Common myeloid progenitor, CD34-positive (primary cell): ENCODE measurements at regions not wholly inside any gene's neighbourhood (a gene's known extent, or its start where the extent isn't known, plus 50 kb on each side); places are given as distances from the start of the nearest gene placed in this dataset.

Source experiments
- CTCF ChIA-PET: fragments of 350-600 bp; sonication (Branson Sonifier 250); formaldehyde crosslinking; loops from one replicate; lab custom pipeline; 2021; ENCODE audit warnings: antibody characterized with exemption; lab: Charles Lee
- POLR2A ChIA-PET: fragments of 350-600 bp; sonication (Branson Sonifier 250); formaldehyde crosslinking; loops from one replicate; lab custom pipeline; 2021; ENCODE audit warnings: antibody characterized with exemption; lab: Charles Lee
- DNase-seq, 3 donors: peaks; one replicate each; pipeline versions ENCODE4 v3.0.0 to v3.0.0-alpha.2; 2013
- H3K27ac ChIP-seq, 2 experiments: 1 replicate in 1 of 2; 2 replicates in 1 of 2; pipeline ENCODE4 v1.7.0; 2013; ENCODE audit warnings: inconsistent platforms in 2 of 2, low read length in 2 of 2, mild to moderate bottlenecking in 2 of 2, low read depth in 1 of 2, moderate library complexity in 1 of 2; ENCODE audit not compliant: severe bottlenecking in 2 of 2, insufficient read depth in 1 of 2, poor library complexity in 1 of 2
- H3K27me3 ChIP-seq, 5 experiments: replicated peaks in 2 of 5; 1 replicate in 3 of 5; 2 replicates in 2 of 5; pipeline versions ENCODE4 v1.6.1 to v1.7.0; 2013; ENCODE audit warnings: low read length in 4 of 5, mild to moderate bottlenecking in 2 of 5, moderate library complexity in 2 of 5, inconsistent platforms in 1 of 5; ENCODE audit not compliant: insufficient read depth in 5 of 5, control insufficient read depth in 4 of 5
- H3K36me3 ChIP-seq, 4 experiments: 1 replicate in 2 of 4; 2 replicates in 2 of 4; pipeline versions ENCODE4 v1.6.1 to v1.7.0; 2013; ENCODE audit warnings: low read length in 3 of 4, control low read depth in 1 of 4, mild to moderate bottlenecking in 1 of 4; ENCODE audit not compliant: control insufficient read depth in 4 of 4, insufficient read depth in 4 of 4
- H3K4me1 ChIP-seq, 4 experiments: 1 replicate in 3 of 4; 2 replicates in 1 of 4; pipeline versions ENCODE4 v1.6.1 to v1.7.1; 2013; ENCODE audit warnings: low read length in 3 of 4, mild to moderate bottlenecking in 3 of 4, control low read depth in 1 of 4, inconsistent platforms in 1 of 4, moderate library complexity in 1 of 4; ENCODE audit not compliant: control insufficient read depth in 4 of 4, insufficient read depth in 4 of 4; ENCODE audit errors: control extremely low read depth in 1 of 4
- H3K4me3 ChIP-seq, 7 experiments: 1 replicate in 4 of 7; 2 replicates in 3 of 7; pipeline versions ENCODE4 v1.5.1 to v1.7.0; 2013; ENCODE audit warnings: mild to moderate bottlenecking in 7 of 7, low read length in 6 of 7, moderate library complexity in 6 of 7, inconsistent platforms in 2 of 7, low read depth in 2 of 7, control low read depth in 1 of 7; ENCODE audit not compliant: insufficient read depth in 4 of 7, control insufficient read depth in 1 of 7; ENCODE audit errors: extremely low read depth in 1 of 7
- H3K9me3 ChIP-seq, 5 experiments: 1 replicate in 4 of 5; 2 replicates in 1 of 5; pipeline versions ENCODE4 v1.6.1 to v1.7.1; 2013; ENCODE audit warnings: low read length in 4 of 5, mild to moderate bottlenecking in 2 of 5, inconsistent platforms in 1 of 5, low read depth in 1 of 5, moderate library complexity in 1 of 5; ENCODE audit not compliant: control insufficient read depth in 4 of 5, insufficient read depth in 2 of 5; ENCODE audit errors: control extremely low read depth in 1 of 5
- WGBS: methylation state at CpG from one replicate; pipeline ENCODE4 v1.1.5; 2013; ENCODE audit not compliant: insufficient coverage; 5-methylcytosine and 5-hydroxymethylcytosine counted together

- H3K9me3 ChIP-seq, result no peaks in the 10 kb centered on the region
- no peaks in the 10 kb centered on the region for H3K36me3 ChIP-seq
- WGBS, result 92% methylated on average over 7 of the region's 7 CpGs
- H3K27ac ChIP-seq, result no peak overlapping the region
- ChIA-PET CTCF (no interaction called here), POLR2A (no interaction called here)
- no peaks in the 10 kb centered on the region for H3K4me1 ChIP-seq
- H3K27me3 ChIP-seq, result peaks cover 0 to 3% (median 0%) of the 10 kb centered on the region in 5 experiments
- DNase-seq, result no peak
- no peak overlapping the region for H3K4me3 ChIP-seq
These were observed 404.0 kb upstream of the MYT1L start for GRCh38 chr2:2735041-2735440.

- DNase-seq, result no peak
- POLR2A ChIA-PET, result no interaction called here
- Histone ChIP-seq H3K9me3 (no peaks in the 10 kb centered on the region), H3K4me1 (no peaks in the 10 kb centered on the region), H3K27ac (no peak overlapping the region), H3K36me3 (no peaks in the 10 kb centered on the region), H3K4me3 (no peak overlapping the region), H3K27me3 (peaks cover 0 to 3% (median 0%) of the 10 kb centered on the region in 5 experiments)
- 96% methylated on average over 7 of the region's 9 CpGs for WGBS
- CTCF ChIA-PET, result interaction anchor here (0.7 kb wide), 1 partner anchor 12 kb away, joined by 3 read pairs; no protein-coding TSS in a partner anchor
These were observed 403.2 kb upstream of the MYT1L start for GRCh38 chr2:2734308-2734707.

GRCh38 chr2:2733818-2734217, 402.7 kb upstream of the MYT1L start:
- Histone ChIP-seq H3K9me3 (no peaks in the 10 kb centered on the region), H3K27ac (no peak overlapping the region), H3K4me1 (no peaks in the 10 kb centered on the region), H3K27me3 (peaks cover 0 to 3% (median 0%) of the 10 kb centered on the region in 5 experiments), H3K4me3 (no peak overlapping the region), H3K36me3 (no peaks in the 10 kb centered on the region)
- ChIA-PET POLR2A (no interaction called here), CTCF (interaction anchor here (0.7 kb wide), 1 partner anchor 12 kb away, joined by 3 read pairs; no protein-coding TSS in a partner anchor)
- 93% methylated on average over 8 of the region's 11 CpGs for WGBS
- no peak for DNase-seq

GRCh38 chr2:2732331-2733119, 401.4 kb upstream of the MYT1L start:
- Histone ChIP-seq H3K4me3 (no peak overlapping the region), H3K4me1 (no peaks in the 10 kb centered on the region), H3K36me3 (no peaks in the 10 kb centered on the region), H3K27ac (no peak overlapping the region), H3K9me3 (no peaks in the 10 kb centered on the region), H3K27me3 (peaks cover 0 to 3% (median 0%) of the 10 kb centered on the region in 5 experiments)
- POLR2A ChIA-PET, result no interaction called here
- WGBS, result 97% methylated on average over 9 of the region's 17 CpGs
- CTCF ChIA-PET, result no interaction called here
- no peak for DNase-seq

DNA sequence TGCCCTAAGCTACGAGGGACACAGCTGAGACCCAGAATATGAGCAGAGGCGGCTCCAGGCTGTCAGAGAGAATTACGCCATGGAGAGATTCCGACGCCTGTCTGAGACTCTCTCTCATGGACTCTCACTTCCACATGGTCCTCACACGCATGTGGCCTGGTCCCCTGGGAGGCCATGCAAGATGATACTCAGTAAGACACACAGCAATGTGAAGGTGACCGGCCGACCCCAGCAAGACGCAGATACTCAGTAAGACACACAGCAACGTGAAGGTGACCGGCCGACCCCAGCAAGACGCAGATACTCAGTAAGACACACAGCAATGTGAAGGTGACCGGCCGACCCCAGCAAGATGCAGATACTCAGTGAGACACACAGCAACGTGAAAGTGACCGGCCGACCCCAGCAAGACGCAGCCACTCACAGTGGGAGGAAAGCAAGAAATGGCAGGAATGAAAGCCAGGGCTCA, 400.8 kb upstream of the MYT1L start:
- Histone ChIP-seq H3K36me3 (no peaks in the 10 kb centered on the region), H3K27me3 (peaks cover 0 to 3% (median 0%) of the 10 kb centered on the region in 5 experiments), H3K9me3 (no peaks in the 10 kb centered on the region), H3K27ac (no peak overlapping the region), H3K4me1 (no peaks in the 10 kb centered on the region), H3K4me3 (no peak overlapping the region)
- ChIA-PET CTCF (no interaction called here), POLR2A (no interaction called here)
- 95% methylated on average over 16 of the region's 19 CpGs for WGBS
- no peak for DNase-seq

- Histone ChIP-seq H3K27ac (no peak overlapping the region), H3K4me1 (no peaks in the 10 kb centered on the region), H3K9me3 (no peaks in the 10 kb centered on the region), H3K4me3 (no peak overlapping the region), H3K36me3 (no peaks in the 10 kb centered on the region), H3K27me3 (peaks cover 0 to 3% (median 0%) of the 10 kb centered on the region in 5 experiments)
- 94% methylated on average over 15 of the region's 21 CpGs for WGBS
- POLR2A ChIA-PET, result no interaction called here
- CTCF ChIA-PET, result no interaction called here
- DNase-seq, result no peak
These were observed 400.2 kb upstream of the MYT1L start for GRCh38 chr2:2731101-2731815.

GRCh38 chr2:2730301-2730833, 399.3 kb upstream of the MYT1L start:
- Histone ChIP-seq H3K27me3 (peaks cover 0 to 3% (median 0%) of the 10 kb centered on the region in 5 experiments), H3K36me3 (no peaks in the 10 kb centered on the region), H3K27ac (no peak overlapping the region), H3K4me1 (no peaks in the 10 kb centered on the region), H3K9me3 (no peaks in the 10 kb centered on the region), H3K4me3 (no peak overlapping the region)
- no peak for DNase-seq
- ChIA-PET POLR2A (no interaction called here), CTCF (no interaction called here)
- WGBS, result 97% methylated on average over 15 of the region's 18 CpGs
